ENCODE measurements at regions not wholly inside any gene's neighbourhood (a gene's known extent, or its start where the extent isn't known, plus 50 kb on each side); places are given as distances from the start of the nearest gene placed in this dataset.

DNA sequence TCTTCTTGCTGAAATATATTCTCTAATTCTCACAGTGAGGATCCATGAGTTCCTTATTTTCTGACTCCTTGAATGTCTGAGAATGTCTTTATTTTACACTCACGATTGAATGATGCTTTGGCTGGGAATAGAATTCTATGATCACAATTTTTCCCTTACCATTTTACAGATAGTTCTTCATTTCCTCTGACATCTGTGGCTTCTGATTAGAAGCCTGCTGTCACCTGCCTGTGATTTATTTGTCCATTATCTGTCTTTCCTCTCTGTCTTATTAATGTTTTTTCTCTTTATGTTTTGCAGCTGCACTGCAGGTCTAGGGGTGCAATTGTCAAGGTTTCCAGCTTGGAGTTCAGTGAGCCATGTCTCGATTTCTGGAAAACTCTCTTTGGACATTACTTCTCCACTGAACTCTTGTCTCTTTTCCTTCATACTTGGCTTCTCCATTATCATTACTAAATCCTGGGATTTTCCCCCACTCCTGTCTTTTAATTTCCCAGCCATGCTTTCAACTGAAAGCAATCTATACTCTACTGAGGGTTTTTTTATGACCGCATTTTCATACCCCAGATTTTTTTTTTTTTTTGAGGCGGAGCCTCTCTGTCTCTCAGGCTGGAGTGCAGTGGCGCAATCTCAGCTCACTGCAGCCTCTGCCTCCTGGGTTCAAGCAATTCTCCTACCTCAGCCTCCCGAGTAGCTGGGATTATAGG is 85.8 kb upstream of the PRNP start:
- no peak for DNase-seq

DNA sequence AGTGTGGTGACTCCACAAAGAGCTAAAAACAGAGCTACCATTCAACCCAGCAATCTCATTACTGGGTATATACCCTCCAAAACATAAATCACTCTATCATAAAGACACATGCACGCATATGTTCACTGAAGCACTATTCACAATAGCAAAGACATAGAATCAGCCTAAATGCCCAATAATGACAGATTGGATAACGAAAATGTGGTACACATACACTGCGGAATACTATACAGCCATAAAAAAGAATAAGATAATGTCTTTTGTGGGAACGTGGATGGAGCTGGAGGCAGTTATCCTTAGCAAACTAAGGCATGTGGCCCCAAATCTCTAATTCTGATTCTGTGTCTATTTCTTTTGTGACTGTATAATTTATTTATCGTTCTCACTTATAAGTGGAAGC is 89.0 kb upstream of the PRNP start:
- no peak for DNase-seq

DNA sequence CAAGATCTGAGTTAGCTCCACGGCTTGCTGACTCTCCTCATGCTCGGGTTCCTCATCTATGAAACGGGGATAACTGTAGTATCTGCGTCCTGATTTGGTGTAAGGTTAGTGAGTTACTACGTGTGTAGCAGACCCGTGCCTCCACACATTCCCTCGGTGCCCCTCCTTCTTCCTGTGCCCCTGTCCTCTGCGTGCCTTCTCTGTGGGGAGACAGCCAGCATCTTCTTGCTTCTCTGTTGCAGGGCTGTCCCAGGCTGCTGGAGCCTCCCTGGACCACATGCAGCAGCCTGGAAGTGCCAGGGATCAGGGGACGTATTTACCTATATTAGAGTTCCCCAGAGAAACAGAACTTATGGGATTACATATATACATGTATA is 93.1 kb upstream of the PRNP start:
- no peak for DNase-seq

DNA sequence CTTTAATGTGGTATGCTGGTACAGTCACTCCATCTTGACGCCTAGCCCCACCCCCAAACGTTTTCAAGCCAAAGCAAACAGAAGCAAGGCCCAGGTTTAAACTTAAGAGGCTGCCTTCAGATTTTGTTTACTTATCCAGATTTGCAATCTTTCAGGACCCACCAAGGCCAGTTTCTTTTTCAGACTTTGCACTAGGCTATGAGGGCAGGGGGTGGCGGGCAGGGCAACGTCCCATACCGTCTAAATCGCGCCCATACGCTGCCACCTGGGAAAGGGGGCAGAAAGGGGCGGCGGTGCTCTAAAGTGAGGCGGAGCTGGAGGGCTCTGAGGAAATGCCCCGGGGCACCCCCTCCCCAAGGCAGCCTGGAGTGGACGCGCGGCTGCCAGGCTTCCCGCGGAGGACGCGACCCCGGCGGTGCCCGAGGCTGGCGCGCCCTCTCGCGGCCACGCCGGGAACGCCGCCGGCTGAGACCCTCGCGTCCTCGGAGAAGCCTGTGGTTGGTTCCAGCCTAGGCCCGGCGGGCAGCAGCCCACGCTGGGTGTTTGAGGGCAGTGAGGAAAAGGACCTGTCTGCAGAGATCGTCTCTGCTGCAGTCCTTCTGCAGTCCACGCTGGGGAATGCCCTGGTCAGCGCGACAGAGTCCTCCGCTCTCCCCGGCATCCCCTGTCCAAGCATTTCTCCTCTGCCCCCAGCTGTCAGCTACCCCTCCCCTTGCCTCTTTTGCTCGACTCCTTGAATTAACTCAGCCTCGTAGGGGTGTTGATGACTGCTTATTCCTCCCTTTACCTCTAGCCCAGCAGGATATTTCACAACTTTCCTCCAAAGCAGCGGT is 93.7 kb upstream of the PRNP start:
- DNase-seq: peak; percentile 54 to 65

DNA sequence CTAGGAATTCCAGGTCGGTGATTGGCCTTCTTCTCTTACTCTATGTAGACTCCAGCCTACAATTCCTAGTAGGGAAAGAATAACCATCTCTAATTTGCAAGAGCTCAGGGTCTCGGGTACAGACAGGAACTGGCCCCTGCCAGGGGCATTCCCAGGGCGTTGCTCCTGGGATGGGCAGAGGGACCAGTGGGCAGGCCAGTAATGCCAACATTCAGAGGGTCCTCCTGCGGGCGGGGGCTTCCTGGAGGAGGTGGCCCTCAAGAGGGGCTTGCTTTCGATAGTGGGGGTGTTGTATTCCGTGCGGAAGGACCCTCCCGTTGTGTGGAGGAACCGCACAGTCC is 94.3 kb upstream of the PRNP start:
- no peak for DNase-seq

DNA sequence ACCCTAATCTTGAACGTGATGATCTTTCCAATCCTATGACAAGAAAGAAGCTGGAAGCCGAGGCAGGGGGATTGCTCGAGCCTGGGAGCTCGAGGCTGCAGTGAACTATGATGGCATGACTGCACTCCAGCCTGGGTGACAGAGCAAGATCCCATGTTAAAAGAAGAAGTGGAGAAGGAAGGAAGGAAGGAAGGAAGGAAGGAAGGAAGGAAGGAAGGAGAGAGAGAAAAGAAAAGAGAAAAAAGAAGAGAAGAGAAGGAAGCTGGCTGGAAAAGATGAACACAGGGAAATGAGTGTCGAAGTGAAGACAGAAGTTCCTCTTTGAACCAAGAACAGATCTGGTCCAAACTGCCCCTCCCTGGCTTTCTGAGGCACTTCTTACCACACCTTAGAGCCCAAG is 100.5 kb upstream of the PRNP start:
- no peak for DNase-seq

DNA sequence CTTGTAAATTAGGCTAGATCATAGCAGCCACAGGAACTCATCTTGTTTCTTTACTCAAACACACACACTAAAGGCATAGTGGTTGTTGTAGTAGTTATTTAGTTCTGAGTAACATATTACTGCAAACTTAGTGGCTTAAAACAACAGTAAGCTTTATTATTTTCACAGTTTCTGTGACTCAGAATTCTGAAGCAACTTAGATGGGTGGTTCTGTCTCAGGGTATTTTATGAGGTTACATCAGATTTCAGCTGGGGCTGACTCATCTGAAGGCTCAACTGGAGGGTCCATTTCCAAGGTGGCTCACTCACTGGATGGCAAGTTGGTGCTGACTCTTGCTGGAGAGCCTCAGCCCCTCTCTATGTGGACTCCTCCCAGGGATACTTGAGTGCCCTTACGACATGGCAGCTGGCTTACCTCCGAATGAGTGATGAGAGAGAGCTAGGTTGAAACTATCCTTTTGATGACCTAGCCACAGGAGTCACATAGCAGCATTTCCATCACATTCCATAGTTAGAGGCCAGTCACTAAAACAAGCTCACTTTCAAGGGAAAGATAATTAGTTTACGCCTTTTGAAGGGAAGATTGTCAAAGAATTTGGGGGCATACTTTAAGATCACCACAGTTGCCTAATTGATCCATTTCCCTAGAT is 101.0 kb upstream of the PRNP start:
- no peak for DNase-seq

DNA sequence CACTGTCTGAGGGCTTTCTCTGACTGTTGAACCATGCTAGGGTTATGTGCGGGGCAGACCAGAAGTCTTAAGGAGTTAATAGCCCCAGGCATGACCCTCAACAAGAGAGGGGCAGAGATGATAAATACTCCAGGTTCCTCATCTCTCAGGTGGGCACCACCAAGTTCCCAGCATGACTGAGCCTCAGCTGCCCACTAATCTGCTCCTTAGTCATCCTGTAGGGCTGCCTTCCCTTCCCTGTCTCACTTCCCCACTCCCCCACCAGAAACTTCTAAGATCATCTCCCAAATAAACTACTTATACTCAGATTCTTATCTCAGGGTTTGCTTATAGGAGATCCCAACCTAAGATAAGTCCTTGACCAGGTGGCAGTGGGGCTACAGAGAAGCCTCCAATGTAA is 101.7 kb upstream of the PRNP start:
- DNase-seq: no peak

DNA sequence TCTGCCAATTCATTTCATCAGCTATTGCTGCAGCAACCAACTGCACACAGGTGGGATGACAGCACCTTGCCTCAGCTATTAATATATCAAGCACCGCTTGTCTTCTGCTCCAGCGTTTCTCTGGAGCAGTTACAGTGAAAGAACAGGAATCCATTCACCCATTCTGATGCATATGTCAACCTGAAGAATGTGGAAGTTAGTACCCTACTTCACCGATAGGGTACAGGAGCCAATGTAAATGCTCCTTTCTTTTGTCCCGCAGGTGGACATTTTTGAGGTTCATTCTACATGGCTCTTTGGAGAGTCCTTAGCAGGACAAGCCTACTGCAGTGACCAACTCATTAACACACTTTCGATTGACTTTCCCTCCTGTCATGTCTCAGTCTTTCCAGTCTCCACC is 104.4 kb upstream of the PRNP start:
- DNase-seq: no peak

DNA sequence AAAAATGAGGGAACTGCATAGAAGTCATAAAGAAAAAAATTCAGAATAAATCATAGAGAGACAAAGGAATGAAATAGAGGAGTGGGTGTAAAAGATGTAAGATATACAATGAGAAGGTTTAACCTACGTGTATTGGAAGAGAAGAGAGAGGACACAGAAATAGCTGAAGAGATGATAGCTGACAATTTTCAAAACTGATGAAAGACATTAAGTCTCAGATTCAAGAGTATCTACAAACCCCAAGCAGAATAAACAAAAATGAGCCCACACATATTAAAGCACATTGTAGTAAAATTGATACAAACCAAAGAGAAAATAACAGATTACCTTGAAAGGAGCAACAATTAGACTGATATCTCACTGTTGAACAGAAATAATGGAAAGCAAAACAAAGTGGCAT is 107.9 kb upstream of the PRNP start:
- DNase-seq: no peak

DNA sequence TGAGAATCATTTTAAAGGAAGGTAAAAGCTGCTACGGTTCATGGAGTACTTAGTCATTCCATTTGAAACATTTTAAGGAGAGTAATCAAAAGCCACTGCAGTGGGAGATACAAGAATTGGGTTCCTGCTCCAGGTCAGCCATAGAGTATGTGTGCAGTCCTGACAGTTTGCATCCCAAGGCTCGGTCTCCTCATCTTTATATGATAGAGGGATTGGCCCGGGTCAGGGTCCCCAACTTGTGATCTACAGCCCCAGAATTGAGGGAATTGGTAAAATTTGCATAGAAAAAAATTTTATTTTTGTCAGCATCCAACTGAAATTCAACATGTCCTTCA is 111.9 kb upstream of the PRNP start:
- no peak for DNase-seq

DNA sequence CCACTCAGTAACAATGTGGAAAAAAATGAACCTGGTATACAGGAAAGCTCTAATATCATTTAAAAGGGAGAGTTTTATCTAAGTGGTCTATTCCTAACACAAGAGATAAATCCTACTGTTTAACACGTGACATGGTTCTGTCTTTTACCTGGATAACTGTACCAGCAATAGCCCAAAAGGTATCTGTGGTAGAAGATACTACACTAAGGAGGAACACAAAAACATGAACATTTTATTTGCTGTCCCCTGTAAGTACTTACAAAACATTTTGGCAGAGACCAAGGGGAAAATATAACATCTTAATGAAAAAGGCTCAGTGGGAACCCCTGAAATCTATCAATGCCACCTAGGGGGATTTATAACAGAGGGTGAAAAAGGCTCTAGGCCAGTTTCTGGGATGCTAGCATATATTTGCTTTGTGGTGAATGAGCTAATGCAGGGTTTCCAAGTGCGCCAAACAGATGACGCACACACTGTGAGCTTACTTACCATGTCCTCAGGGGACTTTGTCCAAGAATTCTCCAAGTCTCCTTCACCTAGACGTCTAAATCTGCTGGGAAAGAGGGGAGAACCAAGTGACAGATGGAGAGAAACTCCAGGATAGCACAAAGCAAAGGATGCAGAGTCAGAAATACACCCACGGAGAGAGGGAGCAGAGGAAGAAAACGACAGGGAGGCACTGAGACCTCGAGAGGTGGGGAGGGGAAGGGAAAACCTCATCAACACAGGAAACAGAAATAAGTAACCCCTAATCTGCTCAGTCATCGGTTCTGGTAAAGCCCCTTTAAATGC is 112.5 kb upstream of the PRNP start:
- no peak for DNase-seq

DNA sequence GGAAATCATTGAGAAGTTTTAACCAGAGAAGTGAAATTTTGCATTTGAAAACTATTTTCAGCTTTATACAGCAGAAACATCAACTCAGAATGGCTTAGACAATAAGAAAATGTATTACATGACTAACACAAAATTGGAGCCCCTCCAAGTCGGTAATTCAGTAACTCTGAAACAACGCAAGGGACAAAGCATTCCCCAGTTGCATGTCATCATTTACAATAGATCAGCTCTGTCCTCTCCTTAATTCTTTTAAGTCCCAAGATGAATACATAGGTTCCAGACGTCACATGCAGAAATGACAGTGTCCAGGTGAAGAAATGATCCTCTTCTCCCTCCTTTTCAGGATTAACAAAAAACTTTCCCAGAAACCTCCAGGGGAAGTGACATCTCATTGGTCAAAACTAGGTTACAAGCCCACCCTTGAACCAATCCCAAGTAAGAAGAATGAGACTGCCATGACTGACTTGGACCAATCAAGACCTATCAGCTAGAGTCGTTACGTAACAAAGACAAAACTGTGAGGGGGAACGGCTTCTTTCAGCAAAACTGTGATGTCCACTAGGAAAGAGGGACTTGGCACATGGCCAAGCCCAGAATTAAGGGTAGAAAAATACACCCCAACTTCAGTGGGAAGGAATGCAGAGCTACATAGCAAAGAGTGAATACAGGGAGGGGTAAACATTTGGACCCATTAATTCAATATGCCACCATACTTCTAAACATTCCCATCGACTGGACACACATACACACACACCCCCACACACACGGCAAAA is 114.3 kb upstream of the PRNP start:
- no peak for DNase-seq

DNA sequence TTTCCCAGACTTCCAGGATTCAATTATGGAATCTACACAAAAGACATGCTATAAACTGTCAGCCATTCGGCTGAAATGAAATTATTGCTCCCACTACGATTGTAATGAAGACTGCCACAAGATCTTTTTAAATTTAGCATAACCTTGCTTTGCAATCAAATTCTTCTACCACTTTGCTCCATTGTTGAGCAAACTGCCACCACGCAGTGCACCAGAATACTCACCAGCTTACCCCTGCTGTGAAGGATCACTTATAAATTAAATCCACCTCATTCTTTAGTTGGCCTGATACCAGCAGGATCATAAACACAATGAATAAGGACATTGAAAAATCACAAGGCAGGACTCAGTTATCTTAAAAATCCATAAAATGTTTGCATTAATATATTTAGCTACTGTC is 116.4 kb upstream of the PRNP start:
- no peak for DNase-seq

DNA sequence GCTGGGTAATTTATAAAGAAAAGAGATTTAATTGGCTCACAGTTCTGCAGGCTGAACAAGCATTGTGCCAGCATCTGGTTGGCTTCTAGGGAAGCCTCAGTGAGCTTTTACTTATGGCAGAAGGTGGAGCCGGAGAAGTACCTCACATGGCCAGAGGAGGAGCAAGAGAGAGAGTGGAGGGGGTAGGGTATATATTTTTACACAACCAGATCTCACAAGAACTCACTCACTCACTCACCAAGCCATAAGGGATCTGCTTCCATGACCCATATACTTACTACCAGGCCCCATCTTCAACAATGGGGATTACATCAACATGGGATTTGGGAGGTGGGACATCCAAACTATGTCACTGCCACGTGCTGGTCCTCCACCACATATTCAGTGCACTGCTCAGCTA is 117.2 kb upstream of the PRNP start:
- DNase-seq: no peak

DNA sequence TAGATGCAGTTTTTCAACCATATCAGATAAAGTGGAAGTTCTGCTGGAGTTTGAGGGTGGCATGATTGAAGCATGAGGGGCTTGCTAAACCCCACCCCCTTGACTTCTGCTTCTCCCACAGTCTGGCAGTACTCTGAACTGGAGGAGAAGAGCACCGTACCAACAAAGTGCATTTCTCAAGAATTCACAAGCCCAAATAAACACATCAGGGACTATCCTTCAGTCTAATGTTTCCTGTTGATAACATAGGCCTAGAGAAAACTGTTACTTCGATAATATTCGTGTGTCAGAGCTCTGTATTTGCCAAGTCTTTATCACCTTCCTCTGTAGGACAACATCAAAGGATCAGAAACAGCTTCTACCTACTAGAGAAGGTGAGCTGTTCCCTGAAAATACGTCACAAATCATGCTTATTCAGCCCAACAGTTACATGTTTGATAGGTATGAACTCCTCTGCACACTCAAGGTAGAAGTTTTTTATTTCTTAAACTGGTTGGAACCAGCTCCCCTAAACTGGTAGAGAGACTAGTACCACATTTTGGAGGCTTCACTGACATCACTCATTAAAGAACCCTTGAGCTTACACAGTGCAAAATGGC is 117.8 kb upstream of the PRNP start:
- no peak for DNase-seq

DNA sequence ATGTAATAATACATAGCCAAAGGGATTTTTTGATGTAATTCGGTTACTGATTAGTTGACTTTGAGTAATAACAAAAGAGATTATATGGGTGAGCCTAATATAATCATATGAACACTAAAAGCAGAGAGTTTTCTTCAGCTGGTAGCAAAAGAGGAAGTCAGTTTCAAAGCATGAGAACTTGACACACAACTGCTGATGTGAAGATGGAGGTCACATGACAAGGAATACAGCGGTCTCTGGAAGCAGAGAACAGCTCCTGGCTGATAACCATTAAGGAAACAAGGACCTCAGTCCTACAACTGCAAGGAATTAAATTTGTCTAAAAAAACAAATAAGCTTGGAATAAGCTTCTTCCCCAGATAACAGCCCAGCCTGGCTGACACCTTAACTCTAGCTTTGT is 119.1 kb upstream of the PRNP start:
- DNase-seq: no peak

DNA sequence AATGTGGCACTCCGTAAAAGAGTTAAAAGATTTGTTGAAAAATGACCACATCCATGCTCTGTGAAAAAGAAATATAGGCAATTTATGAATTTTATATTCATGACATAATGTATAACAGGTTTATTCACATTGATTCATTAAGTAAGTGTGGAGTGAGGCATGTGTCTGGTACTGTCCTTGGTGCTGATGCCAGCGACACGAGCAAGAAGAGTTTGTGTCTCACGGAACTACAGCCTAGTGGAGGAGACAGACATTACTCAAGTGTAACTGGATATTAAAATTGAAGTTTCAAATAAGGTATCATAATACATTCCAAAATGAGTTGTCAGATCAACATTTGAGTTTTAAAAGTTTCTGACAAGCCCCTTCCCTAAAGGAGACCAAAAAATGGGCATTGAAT is 122.7 kb upstream of the PRNP start:
- DNase-seq: no peak

DNA sequence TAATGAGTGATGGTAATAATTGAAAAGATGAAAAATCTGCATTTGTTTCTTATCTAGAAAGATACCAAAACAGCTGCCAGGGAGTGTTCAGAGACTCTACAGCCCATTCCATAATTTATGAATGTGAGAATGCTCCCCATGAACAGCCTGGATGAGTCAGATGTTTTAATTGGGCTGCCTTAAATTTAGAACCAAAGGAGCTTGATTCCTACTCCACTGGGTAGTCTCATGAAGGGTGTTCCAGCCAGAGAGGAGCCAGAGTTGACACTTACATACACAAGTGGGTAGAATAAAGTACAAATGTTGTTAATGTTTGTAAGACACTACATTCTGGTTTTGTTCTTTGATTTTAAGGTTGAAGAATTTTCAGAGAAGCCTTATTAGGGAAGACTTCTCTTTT is 123.2 kb upstream of the PRNP start:
- no peak for DNase-seq

DNA sequence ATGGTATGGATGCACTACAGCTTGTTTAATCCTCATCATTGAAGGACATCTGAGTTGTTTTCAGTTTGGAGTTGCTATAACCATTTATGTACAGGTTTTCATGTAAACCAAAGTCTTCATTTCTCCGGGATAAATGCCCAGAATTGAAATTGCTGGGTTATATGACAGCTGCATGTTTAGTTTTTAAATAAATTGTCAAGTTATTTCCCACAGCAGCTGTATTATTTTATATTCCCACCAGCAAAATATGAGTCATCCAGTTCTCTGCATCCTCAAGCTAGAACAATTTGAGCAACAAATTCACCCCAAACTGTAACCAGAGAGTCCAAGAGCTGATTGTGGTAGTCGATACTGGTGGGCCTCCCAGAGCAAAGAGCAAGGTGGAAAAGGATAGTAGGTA is 125.6 kb upstream of the PRNP start:
- DNase-seq: no peak

DNA sequence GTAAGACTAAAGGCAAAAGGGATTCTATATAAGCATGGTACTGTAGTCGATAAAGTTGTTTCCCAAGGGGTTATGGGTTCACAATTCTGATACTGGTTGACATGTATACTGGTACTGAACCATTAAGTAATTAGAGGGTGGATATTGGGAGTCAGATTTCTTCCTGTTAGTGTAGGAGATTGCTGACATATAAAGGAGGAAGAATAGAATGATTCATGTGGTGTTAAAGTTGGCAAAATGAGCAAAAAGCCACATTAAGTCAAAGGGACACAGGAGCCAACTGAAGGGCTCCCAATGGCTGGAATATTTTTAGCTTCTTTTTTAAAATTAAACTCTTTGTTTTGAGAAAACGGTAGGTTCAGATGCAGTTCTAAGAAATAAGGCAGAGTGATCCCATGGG is 126.3 kb upstream of the PRNP start:
- DNase-seq: no peak

DNA sequence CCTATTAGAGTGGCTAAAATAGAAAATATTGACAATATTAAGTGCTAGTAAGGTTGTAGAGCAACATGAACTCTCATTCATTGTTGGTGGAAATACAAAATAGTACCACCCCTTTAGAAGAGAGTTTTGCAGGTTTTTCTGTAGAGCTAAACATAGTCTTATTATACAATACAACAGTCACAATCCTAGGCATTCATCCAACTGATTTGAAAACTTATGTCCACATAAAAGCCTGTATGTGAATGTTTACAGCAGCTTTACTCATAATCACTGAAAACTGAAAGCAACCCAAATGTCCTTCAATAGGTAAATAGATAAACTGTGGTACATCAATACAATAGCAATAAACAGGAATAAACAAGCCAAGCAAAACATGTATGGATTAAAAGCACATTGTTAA is 127.2 kb upstream of the PRNP start:
- DNase-seq: no peak

DNA sequence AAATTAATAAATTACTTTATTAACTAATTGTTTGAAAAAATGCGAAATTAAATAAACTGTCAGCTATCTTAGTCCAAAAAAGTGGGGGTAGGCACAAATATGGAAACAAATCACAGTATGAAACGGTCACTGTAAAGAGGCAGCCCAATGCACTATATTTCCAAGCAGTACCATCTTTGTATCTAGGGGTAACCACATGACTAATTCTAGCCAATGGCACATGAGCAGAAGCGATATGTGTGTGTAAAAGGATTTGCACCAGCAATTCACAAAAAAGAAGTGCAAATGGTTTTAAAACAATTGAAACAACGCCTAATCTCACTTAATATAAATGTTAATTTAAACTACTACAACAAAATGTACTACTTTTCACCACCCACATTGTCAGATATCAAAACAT is 129.5 kb upstream of the PRNP start:
- no peak for DNase-seq
